Activated naive CD8-positive, alpha-beta T cell treated with anti-CD3 and anti-CD28 coated beads, Interleukin-2, amount 10 ng/mL, durations not matched to agents 7 days and 5 days (primary cell): ENCODE measurements at regions not wholly inside any gene's neighbourhood (a gene's known extent, or its start where the extent isn't known, plus 50 kb on each side); places are given as distances from the start of the nearest gene placed in this dataset.
"Not testable (repeated sequence)": the region's sequence is repeated elsewhere in the genome, so short reads cannot be mapped to it uniquely, and the experiment has no call there.

Experiments used
- ATAC-seq: fragments of 150-1000 bp; cut with Tn5 transposase; one replicate; pipeline ENCODE4 v1.10.0; 2021; ENCODE audit warnings: low read depth, moderate library complexity
- POLR2A ChIA-PET: fragments of 350-600 bp; sonication (Branson Sonifier 250); formaldehyde crosslinking; loops from one replicate; lab custom pipeline; 2021; ENCODE audit warnings: antibody characterized with exemption; lab: Charles Lee
- DNase-seq: peaks from one replicate; pipeline ENCODE4 v3.0.0; 2021
- H3K27ac Mint-ChIP-seq: one replicate; pipeline ENCODE4 v1.8.0; 2022; ENCODE audit warnings: mild to moderate bottlenecking, mixed read lengths
- H3K27me3 Mint-ChIP-seq: one replicate; pipeline ENCODE4 v1.8.0; 2022; ENCODE audit warnings: mild to moderate bottlenecking, moderate library complexity, mixed read lengths
- H3K36me3 Mint-ChIP-seq: one replicate; pipeline ENCODE4 v1.8.0; 2021; ENCODE audit warnings: mild to moderate bottlenecking, mixed read lengths
- H3K4me1 Mint-ChIP-seq: one replicate; pipeline ENCODE4 v1.8.0; 2021; ENCODE audit warnings: mixed read lengths
- H3K4me3 Mint-ChIP-seq: one replicate; pipeline ENCODE4 v1.8.0; 2022; ENCODE audit warnings: mild to moderate bottlenecking, moderate library complexity, mixed read lengths
- H3K9me3 Mint-ChIP-seq: one replicate; pipeline ENCODE4 v1.8.0; 2021; ENCODE audit warnings: mixed read lengths

DNA sequence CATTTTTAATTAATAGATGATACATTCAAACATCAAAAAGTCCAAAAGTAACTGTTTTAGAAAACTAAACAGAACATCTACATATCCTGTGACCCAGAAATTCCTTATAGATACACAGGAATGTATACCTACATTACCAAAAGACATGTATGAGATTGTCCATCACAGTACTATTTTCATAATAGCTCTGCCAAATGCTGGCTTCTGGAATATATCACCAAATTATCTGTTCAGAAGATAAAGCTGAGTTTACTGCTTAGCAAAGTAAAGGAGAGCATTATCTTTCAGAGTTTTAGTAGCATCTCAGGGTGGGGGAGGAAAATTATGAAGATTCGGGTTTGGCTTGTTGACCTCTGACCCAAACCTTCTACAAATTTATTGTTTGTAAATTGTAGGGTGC, 368.9 kb upstream of the SLC7A11 start:
- no peaks in the 10 kb centered on the region for H3K27me3 Mint-ChIP-seq
- POLR2A ChIA-PET = no interaction called here
- peaks cover 4% of the 10 kb centered on the region for H3K9me3 Mint-ChIP-seq
- no peak overlapping the region for H3K27ac Mint-ChIP-seq
- DNase-seq (no peak), ATAC-seq (no peak)
- H3K4me1 Mint-ChIP-seq = no peaks in the 10 kb centered on the region
- no peaks in the 10 kb centered on the region for H3K36me3 Mint-ChIP-seq
- H3K4me3 Mint-ChIP-seq = no peak overlapping the region

DNA sequence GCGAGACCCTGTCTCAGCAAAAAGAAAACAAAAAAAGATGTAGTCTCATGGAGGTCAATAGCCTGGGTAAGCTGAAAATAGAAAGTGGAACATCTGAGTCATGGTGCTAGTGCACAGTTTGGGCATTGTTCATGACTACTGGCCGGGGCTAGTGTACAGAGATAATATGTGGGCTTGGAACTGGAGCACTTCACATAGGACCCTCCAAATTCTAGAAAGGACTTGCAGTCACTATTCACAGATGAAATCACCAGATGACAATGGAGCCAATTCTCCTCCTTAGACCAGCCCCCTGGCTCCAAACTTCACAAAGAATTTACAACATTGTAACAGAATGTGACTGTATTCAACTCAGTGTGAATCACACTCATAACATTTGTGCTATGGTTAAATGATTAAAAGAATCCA, 367.8 kb upstream of the SLC7A11 start:
- Mint-ChIP-seq H3K4me1 (no peaks in the 10 kb centered on the region), H3K9me3 (peaks cover 4% of the 10 kb centered on the region), H3K36me3 (no peaks in the 10 kb centered on the region), H3K4me3 (no peak overlapping the region), H3K27me3 (no peaks in the 10 kb centered on the region), H3K27ac (no peak overlapping the region)
- no peak for ATAC-seq
- POLR2A ChIA-PET = no interaction called here
- no peak for DNase-seq

DNA sequence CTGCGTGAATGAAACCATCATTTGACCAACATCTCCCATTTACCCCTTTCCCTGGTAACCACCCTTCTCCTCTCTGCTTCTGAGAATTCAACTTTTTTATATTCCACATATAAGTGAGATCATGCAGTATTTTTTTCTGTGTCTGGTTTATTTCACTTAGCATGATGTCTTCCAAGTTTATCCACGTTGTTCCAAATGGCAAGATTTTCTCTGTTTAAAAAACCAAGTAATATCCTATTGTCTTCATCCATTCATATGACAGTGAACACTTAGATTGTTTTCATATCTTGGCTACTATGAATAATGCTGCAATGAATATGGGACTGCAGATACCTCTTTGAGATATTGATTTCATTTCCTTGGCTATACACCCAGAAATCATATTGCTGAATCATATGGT, 362.4 kb upstream of the SLC7A11 start:
- Mint-ChIP-seq H3K9me3 (peaks cover 4% of the 10 kb centered on the region), H3K36me3 (no peaks in the 10 kb centered on the region), H3K4me3 (no peak overlapping the region), H3K4me1 (no peaks in the 10 kb centered on the region), H3K27ac (no peak overlapping the region), H3K27me3 (no peaks in the 10 kb centered on the region)
- ATAC-seq (no peak), DNase-seq (no peak)
- POLR2A ChIA-PET = no interaction called here

DNA sequence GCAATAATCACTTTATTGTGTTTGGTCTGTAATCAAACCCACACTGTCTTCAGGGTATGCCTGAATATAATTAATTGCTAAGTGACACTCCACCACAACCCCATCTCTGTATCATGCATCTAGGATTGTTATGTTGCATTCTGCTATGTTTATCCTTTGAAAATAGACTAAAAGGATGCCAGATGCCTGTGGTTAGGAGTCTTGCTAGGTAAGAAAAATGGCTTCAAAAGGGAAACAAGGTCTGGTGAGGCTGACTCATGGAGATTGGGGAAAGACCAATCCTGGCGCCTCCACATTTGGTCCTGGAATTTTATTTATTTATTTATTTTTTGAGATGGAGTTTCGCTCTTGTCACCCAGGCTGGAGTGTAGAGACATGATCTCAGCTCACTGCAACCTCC, 360.5 kb upstream of the SLC7A11 start:
- POLR2A ChIA-PET = no interaction called here
- peaks cover 4% of the 10 kb centered on the region for H3K9me3 Mint-ChIP-seq
- DNase-seq (no peak), ATAC-seq (no peak)
- H3K27me3 Mint-ChIP-seq = no peaks in the 10 kb centered on the region
- no peak overlapping the region for H3K4me3 Mint-ChIP-seq
- H3K36me3 Mint-ChIP-seq = no peaks in the 10 kb centered on the region
- H3K27ac Mint-ChIP-seq = no peak overlapping the region
- no peaks in the 10 kb centered on the region for H3K4me1 Mint-ChIP-seq

DNA sequence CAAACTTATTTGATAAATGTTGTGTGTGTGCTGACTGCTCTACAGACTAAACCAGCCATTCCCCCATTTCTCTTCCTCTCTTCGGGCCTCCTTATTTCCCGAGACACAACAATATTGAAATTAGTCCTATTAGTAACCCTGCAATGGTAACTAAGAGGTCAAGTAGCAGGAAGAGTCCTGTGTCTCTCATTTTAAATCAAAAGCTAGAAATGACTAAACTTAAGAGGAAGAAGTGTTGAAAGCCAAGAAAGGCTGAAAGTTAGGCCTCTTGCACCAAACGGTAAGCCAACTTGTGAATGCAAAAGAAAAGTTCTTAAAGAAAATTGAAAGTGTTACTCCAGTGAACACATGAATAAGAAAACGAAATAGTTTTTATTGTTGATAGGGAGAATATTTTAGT, 357.8 kb upstream of the SLC7A11 start:
- no peak overlapping the region for H3K27ac Mint-ChIP-seq
- H3K27me3 Mint-ChIP-seq = no peaks in the 10 kb centered on the region
- ATAC-seq (no peak), DNase-seq (no peak)
- no peak overlapping the region for H3K4me3 Mint-ChIP-seq
- H3K4me1 Mint-ChIP-seq = no peaks in the 10 kb centered on the region
- no peaks in the 10 kb centered on the region for H3K9me3 Mint-ChIP-seq
- POLR2A ChIA-PET = no interaction called here
- no peaks in the 10 kb centered on the region for H3K36me3 Mint-ChIP-seq

DNA sequence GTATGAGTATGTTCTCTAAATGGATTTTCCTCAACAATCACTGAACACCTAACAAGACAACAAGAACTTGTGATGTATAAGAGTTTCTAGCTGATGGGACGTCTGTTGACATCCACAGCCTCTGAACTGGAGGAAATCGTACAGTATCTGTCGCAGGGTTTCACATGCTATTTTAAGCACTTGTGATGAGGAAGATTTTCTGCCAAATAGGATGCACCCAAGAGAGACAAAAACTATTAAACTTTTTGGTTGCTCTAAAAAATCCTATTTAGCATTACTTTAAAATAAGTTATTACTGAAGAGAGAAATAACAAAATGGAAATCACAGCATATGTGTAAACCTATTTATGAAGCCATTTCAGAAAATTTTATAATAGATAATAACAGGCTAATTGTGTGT, 356.1 kb upstream of the SLC7A11 start:
- Mint-ChIP-seq H3K36me3 (no peaks in the 10 kb centered on the region), H3K4me1 (no peaks in the 10 kb centered on the region), H3K9me3 (no peaks in the 10 kb centered on the region), H3K4me3 (no peak overlapping the region), H3K27me3 (no peaks in the 10 kb centered on the region), H3K27ac (no peak overlapping the region)
- POLR2A ChIA-PET = no interaction called here
- DNase-seq (no peak), ATAC-seq (no peak)

DNA sequence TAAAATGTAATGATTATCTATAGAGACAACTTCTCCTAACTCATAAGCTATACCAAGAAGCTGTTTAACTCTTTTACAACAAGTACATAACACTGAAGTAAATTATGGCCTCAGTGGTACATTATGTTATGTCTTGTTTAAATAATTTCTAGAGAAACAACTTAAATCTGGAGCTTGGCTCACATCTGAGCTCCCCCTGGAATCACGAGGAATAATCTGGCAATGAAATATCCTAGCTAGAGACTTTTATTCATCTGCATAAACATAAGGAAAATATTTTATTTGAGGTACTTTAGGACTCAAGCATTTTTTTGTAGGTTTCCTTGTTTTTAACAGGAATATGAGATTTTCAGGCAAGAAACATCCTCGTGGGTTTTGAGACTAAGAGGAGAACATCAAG, 354.7 kb upstream of the SLC7A11 start:
- POLR2A ChIA-PET = no interaction called here
- Mint-ChIP-seq H3K9me3 (no peaks in the 10 kb centered on the region), H3K4me1 (no peaks in the 10 kb centered on the region), H3K4me3 (no peak overlapping the region), H3K36me3 (no peaks in the 10 kb centered on the region), H3K27me3 (no peaks in the 10 kb centered on the region), H3K27ac (no peak overlapping the region)
- ATAC-seq (no peak), DNase-seq (no peak)

DNA sequence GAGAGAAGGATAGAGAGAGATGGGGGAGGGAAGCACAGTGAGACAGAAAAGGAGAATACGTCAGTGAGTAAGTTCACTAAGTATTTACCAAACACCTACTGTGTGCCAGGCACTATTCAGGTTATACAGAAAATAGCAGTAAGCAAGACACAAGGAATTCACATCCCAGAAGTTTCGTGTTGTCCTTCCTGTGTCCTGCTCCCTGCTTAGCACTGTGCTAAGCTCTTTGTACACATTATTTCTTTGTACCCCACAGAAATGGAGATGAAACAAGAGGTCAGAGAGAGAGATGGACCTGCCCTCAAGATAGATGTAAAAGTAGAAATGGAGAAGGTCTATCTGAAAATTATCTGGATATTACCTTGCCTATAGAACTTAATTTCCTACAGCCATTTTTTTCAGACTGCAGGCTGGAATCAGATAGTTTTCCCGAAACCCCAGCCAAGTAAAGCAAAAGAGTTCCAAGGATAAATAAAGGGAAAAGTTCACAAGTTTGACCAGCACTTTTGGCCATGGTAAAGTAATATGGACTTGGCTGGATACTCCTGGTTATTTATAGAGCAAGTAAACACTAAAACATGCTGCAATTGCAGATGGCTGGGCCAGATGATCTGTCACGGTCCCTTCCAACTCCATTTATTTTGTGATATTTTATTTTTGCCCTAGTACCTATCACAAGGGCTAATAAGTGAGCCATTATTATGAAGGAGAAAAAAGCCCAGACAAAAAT, 353.7 kb upstream of the SLC7A11 start:
- POLR2A ChIA-PET = no interaction called here
- Mint-ChIP-seq H3K4me1 (no peaks in the 10 kb centered on the region), H3K27me3 (no peaks in the 10 kb centered on the region), H3K9me3 (no peaks in the 10 kb centered on the region), H3K36me3 (no peaks in the 10 kb centered on the region), H3K27ac (no peak overlapping the region), H3K4me3 (no peak overlapping the region)
- ATAC-seq (no peak), DNase-seq (no peak)

DNA sequence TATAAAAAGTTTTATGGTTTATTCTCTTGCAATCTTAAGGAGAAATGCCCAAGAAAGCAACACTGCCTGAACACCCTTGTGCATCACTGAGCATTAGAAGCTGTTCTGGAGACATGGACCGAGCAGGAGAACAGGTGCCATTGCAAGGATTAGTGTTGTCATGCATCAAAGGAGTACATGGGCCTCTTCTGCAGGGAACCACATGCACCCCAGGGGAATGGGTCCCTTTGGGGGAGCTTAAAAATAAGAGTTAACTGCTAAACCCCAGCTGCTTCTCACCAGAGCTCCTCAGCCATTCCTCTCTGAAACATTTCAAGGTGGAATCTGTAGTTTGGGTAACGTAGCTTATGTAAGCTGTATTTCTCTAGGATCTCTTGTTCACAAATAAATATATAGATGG, 353.0 kb upstream of the SLC7A11 start:
- no peaks in the 10 kb centered on the region for H3K27me3 Mint-ChIP-seq
- DNase-seq (no peak), ATAC-seq (no peak)
- H3K36me3 Mint-ChIP-seq = no peaks in the 10 kb centered on the region
- no peak overlapping the region for H3K27ac Mint-ChIP-seq
- POLR2A ChIA-PET = no interaction called here
- H3K4me1 Mint-ChIP-seq = no peaks in the 10 kb centered on the region
- H3K9me3 Mint-ChIP-seq = no peaks in the 10 kb centered on the region
- no peak overlapping the region for H3K4me3 Mint-ChIP-seq

DNA sequence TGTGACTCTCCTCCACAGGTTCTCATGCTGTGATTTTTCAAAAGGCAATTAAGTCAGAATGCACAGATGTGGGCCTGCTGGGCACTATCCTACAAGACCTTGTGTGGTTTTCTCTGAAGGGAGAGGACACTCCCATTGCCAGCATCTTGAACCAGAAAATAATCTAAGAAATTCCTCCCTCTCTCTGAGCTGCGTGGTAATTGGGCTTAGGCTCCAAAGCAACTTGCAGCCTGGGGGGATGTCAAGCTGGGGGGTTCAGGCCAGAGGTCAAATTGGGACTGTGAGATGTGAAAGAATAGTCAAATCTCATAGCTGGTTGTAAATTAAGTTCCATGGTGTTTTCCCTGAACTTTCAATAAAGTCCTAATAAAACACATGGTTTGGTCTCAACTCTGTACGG, 350.6 kb upstream of the SLC7A11 start:
- no peak for ATAC-seq
- H3K4me3 Mint-ChIP-seq = no peak overlapping the region
- H3K9me3 Mint-ChIP-seq = no peaks in the 10 kb centered on the region

DNA sequence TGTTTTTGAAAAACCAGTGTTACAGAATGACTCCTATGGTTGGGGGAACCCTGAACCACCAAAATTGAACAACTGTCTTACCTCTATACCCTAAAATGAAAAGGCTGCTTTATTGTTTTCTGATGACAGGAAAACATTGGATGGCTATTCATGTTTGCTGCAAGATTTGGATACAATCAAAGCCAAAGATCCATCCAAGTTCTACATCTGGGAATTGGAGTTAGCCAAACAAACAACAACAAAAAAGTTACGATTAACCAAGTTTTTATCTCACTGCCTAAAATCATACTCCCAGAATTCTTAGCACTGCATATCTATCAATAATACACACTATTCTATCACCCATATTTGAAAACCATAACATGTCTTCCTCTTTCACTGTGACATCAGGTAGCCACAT, 349.7 kb upstream of the SLC7A11 start:
- POLR2A ChIA-PET = no interaction called here
- no peak overlapping the region for H3K27ac Mint-ChIP-seq
- H3K36me3 Mint-ChIP-seq = no peaks in the 10 kb centered on the region
- H3K4me3 Mint-ChIP-seq = no peak overlapping the region
- H3K27me3 Mint-ChIP-seq = no peaks in the 10 kb centered on the region
- DNase-seq (no peak), ATAC-seq (no peak)
- no peaks in the 10 kb centered on the region for H3K9me3 Mint-ChIP-seq
- no peaks in the 10 kb centered on the region for H3K4me1 Mint-ChIP-seq

More for the DNA sequence above, 350.6 kb upstream of the SLC7A11 start:
- no peak for DNase-seq
- Mint-ChIP-seq H3K36me3 (no peaks in the 10 kb centered on the region), H3K4me1 (no peaks in the 10 kb centered on the region), H3K27ac (no peak overlapping the region), H3K27me3 (no peaks in the 10 kb centered on the region)
- POLR2A ChIA-PET = no interaction called here

DNA sequence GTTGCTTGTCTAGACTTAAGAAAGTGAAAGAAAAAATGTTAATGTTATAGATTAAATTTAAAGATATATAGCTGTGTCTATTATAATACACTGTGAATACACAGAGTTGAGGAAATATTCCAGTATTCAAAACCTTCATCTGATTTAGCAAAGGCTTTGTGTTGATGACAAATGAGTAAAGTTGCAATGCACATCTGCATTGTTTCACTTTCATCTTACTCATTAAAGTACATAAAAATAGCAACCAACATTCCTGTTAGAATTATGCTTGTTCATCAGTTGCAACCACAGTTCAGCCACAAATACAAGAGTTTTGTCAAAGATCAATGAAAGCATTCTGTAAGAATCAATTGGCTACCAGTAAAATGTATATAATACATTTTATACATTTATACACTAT, 346.4 kb upstream of the SLC7A11 start:
- no peak for ATAC-seq
- H3K4me3 Mint-ChIP-seq = no peak overlapping the region
- POLR2A ChIA-PET = no interaction called here
- DNase-seq = no peak
- no peaks in the 10 kb centered on the region for H3K27me3 Mint-ChIP-seq
- H3K36me3 Mint-ChIP-seq = no peaks in the 10 kb centered on the region
- no peak overlapping the region for H3K27ac Mint-ChIP-seq
- no peaks in the 10 kb centered on the region for H3K4me1 Mint-ChIP-seq
- H3K9me3 Mint-ChIP-seq = no peaks in the 10 kb centered on the region

DNA sequence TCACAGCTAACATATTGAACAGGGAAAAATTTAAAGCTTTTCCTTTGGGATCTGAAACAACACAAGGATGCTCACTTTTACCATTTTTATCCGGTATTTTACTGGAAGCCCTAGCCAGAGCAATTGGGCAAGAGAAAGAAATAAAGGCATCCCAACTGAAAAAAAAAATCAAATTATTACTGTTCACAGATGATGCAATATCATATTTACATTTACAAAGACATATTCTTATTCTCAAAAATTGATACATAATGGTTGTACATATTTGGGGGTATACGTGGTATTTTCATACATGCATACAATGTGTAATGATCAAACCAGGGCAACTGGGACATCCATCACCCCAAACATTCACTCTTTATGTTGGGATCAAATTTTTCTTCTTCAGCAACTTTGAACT, 337.0 kb upstream of the SLC7A11 start:
- peaks cover 10% of the 10 kb centered on the region for H3K9me3 Mint-ChIP-seq
- H3K27ac Mint-ChIP-seq = no peak overlapping the region
- POLR2A ChIA-PET = no interaction called here
- no peak overlapping the region for H3K4me3 Mint-ChIP-seq
- H3K36me3 Mint-ChIP-seq = no peaks in the 10 kb centered on the region
- DNase-seq (no peak), ATAC-seq (no peak)
- H3K4me1 Mint-ChIP-seq = no peaks in the 10 kb centered on the region
- no peaks in the 10 kb centered on the region for H3K27me3 Mint-ChIP-seq

DNA sequence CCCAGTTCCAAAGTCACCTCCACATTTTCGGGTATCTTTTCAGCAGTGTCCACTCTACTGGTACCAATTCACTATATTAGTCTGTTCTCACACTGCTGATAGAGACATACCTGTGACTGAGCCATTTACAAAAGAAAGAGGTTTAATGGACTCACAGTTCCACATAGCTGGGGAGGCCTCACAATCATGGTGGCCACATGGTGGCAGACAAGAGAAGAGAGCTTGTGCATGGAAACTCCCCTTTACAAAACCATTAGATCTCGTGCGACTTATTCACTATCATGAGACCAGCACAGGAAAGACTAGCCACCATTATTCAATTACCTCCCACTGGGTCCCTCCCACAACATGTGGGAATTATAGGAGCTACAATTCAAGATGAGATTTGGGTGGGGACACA, 335.7 kb upstream of the SLC7A11 start:
- POLR2A ChIA-PET, H3K27ac Mint-ChIP-seq, H3K4me3 Mint-ChIP-seq, DNase-seq, H3K27me3 Mint-ChIP-seq, ATAC-seq, H3K4me1 Mint-ChIP-seq, H3K36me3 Mint-ChIP-seq: not testable (repeated sequence)
- peaks cover 10% of the 10 kb centered on the region for H3K9me3 Mint-ChIP-seq

DNA sequence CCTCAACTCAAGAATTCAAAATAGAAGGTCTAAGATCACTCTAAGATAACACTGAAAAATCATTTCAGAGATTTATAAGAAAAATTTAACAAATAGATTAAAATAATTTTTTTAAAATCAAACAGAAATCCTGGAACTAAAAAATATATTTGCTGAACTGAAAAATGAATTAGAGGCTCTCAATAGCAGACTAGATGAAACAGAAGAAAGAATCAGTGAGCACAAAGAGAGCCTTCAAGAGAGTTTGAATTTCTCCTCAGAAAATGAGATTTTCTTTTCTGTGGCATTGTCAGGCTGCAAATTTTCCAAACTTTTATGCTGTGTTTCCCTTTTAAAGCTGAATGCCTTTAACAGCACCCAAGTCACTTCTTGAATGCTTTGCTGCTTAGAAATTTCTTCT, 335.0 kb upstream of the SLC7A11 start:
- Mint-ChIP-seq H3K27me3 (no peaks in the 10 kb centered on the region), H3K4me1 (no peaks in the 10 kb centered on the region), H3K9me3 (peaks cover 10% of the 10 kb centered on the region), H3K36me3 (no peaks in the 10 kb centered on the region), H3K27ac (no peak overlapping the region), H3K4me3 (no peak overlapping the region)
- DNase-seq = no peak
- ATAC-seq = no peak
- POLR2A ChIA-PET = no interaction called here
